ENCODE measurements at regions not wholly inside any gene's neighbourhood (a gene's known extent, or its start where the extent isn't known, plus 50 kb on each side); places are given as distances from the start of the nearest gene placed in this dataset.
"Not testable (repeated sequence)": the region's sequence is repeated elsewhere in the genome, so short reads cannot be mapped to it uniquely, and the experiment has no call there.

DNA sequence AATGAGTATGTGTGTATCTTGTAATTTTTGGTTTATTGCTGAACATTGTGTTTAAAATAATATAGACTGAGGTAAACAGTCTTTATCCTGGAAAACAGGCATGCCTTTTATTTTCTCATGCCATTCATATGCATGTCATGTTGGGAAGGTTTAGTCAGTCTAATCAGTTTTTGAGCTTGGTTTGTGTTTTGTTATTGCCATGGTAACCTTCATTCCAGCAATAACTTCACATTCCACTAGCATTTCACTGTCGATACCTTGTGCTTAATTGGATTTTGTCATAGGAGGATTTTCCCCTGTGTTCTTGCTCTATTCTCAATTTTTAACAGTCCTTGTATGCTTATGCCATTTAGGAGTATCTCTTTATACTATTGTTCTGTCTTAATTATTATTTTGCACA lies 140.4 kb downstream of the SPDYE17 start:
- CTCF ChIA-PET; H3K18ac ChIP-seq (ENCODE audit: low read depth, low read length); intact Hi-C loops (cut with micrococcal nuclease): not testable (repeated sequence)

DNA sequence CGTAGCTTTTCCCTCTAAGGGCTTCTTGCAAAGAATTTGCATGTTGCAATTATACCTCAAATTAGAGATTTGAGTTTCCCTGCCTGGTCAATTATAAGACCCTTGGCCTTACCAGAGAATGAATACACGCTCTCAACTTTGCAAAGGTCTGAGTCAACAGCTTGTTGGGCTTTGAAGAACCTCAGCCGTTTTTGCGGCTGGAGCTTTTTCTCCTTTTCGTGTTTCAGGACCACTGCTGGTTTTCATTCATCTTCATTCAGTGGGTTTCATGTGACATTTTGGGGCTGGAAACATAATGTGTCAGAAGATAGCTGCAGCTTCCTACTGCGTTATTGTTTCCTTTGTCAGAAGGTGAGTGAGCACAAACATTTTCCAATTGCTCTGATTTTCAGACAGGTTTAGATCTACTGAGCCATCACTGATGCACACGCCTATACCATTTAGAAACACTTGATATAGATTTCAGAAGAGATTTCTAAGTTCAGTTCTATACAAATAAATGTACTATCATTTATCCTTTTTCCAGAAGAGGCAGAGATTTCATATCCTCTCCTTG lies 152.3 kb downstream of the SPDYE17 start:
- H3K4me1 ChIP-seq (ENCODE audit: control insufficient read depth, insufficient read depth, low read length); H4K8ac ChIP-seq (ENCODE audit: low read depth in 2 of 2, low read length in 2 of 2); DNase-seq; H2BK5ac ChIP-seq (ENCODE audit: low read depth, low read length, poor library complexity, severe bottlenecking); H3K9ac ChIP-seq (ENCODE audit: low read depth, low read length); in situ Hi-C loops (cut with MboI; ENCODE audit: low sequenced_read_pairs); H3K79me1 ChIP-seq (ENCODE audit: low read depth in 1 of 2, low read length in 2 of 2); H3K9me1 ChIP-seq (ENCODE audit: insufficient read depth, low read length); ATAC-seq (ENCODE audit: low read depth); H4K20me1 ChIP-seq (ENCODE audit: insufficient read depth, low read length); H2AFZ ChIP-seq (replicated peaks; ENCODE audit: low read length, poor library complexity); H3K14ac ChIP-seq (replicated peaks; ENCODE audit: low read depth, low read length); H3K18ac ChIP-seq (ENCODE audit: low read depth, low read length); H3K23ac ChIP-seq (ENCODE audit: low read depth, low read length); H3K4me2 ChIP-seq (ENCODE audit: low read depth, low read length); H4K91ac ChIP-seq (ENCODE audit: insufficient read depth, low read depth, low read length); H3K36me3 ChIP-seq (ENCODE audit: control insufficient read depth, insufficient read depth, low read length); H3K56ac ChIP-seq (ENCODE audit: extremely low read depth, insufficient read depth, low read length); H2AK9ac ChIP-seq (replicated peaks; ENCODE audit: low read depth, low read length, poor library complexity); POLR2A ChIA-PET (ENCODE audit: unreplicated experiment); H2BK20ac ChIP-seq (ENCODE audit: low read depth, low read length); H3K9me3 ChIP-seq (ENCODE audit: control insufficient read depth, insufficient read depth, low read length); H2AK5ac ChIP-seq (ENCODE audit: low read depth, low read length); dilution Hi-C loops (cut with HindIII; ENCODE audit: low sequenced_read_pairs, unreplicated experiment); H3K27ac ChIP-seq (ENCODE audit: insufficient read depth, low read length); H2BK15ac ChIP-seq (ENCODE audit: low read depth, low read length); H3K27me3 ChIP-seq (ENCODE audit: control insufficient read depth, insufficient read depth, low read length); H4K5ac ChIP-seq (ENCODE audit: low read depth, low read length); intact Hi-C loops (cut with micrococcal nuclease); H3K4me3 ChIP-seq (ENCODE audit: insufficient read depth, low read depth, low read length); CTCF ChIA-PET; BruUV-seq (replicated peaks); H2BK120ac ChIP-seq (ENCODE audit: low read depth, low read length); H3K4ac ChIP-seq (ENCODE audit: low read depth, low read length): not testable (repeated sequence)
- WGBS, 2 experiments (ENCODE audit: extremely low coverage in 2 of 2, insufficient read length in 1 of 2), result 71% methylated on average over 1 of the region's 7 CpGs; no CpG with 5 or more reads in 1 of the 2 experiments

More for the DNA sequence above, 140.4 kb downstream of the SPDYE17 start:
- H3K4me1 ChIP-seq (ENCODE audit: control insufficient read depth, insufficient read depth, low read length); H3K27ac ChIP-seq (ENCODE audit: insufficient read depth, low read length); H4K5ac ChIP-seq (ENCODE audit: low read depth, low read length); BruUV-seq (replicated peaks); dilution Hi-C loops (cut with HindIII; ENCODE audit: low sequenced_read_pairs, unreplicated experiment); H2AFZ ChIP-seq (replicated peaks; ENCODE audit: low read length, poor library complexity); POLR2A ChIA-PET (ENCODE audit: unreplicated experiment); H3K9me1 ChIP-seq (ENCODE audit: insufficient read depth, low read length); H3K27me3 ChIP-seq (ENCODE audit: control insufficient read depth, insufficient read depth, low read length); H3K4me3 ChIP-seq (ENCODE audit: insufficient read depth, low read depth, low read length); H3K56ac ChIP-seq (ENCODE audit: extremely low read depth, insufficient read depth, low read length); H3K9me3 ChIP-seq (ENCODE audit: control insufficient read depth, insufficient read depth, low read length); H3K36me3 ChIP-seq (ENCODE audit: control insufficient read depth, insufficient read depth, low read length); H4K20me1 ChIP-seq (ENCODE audit: insufficient read depth, low read length); H2BK20ac ChIP-seq (ENCODE audit: low read depth, low read length); H3K79me1 ChIP-seq (ENCODE audit: low read depth in 1 of 2, low read length in 2 of 2); H2BK5ac ChIP-seq (ENCODE audit: low read depth, low read length, poor library complexity, severe bottlenecking); H2AK5ac ChIP-seq (ENCODE audit: low read depth, low read length); H2BK15ac ChIP-seq (ENCODE audit: low read depth, low read length); H3K14ac ChIP-seq (replicated peaks; ENCODE audit: low read depth, low read length); in situ Hi-C loops (cut with MboI; ENCODE audit: low sequenced_read_pairs); H2AK9ac ChIP-seq (replicated peaks; ENCODE audit: low read depth, low read length, poor library complexity); H2BK120ac ChIP-seq (ENCODE audit: low read depth, low read length); H3K4me2 ChIP-seq (ENCODE audit: low read depth, low read length); H4K91ac ChIP-seq (ENCODE audit: insufficient read depth, low read depth, low read length); H4K8ac ChIP-seq (ENCODE audit: low read depth in 2 of 2, low read length in 2 of 2); H3K4ac ChIP-seq (ENCODE audit: low read depth, low read length); H3K9ac ChIP-seq (ENCODE audit: low read depth, low read length); H3K23ac ChIP-seq (ENCODE audit: low read depth, low read length): not testable (repeated sequence)
- DNase-seq, result peak; percentile 52
- no CpG with 5 or more reads among the region's 1 CpG for WGBS, 2 experiments (ENCODE audit: extremely low coverage in 2 of 2, insufficient read length in 1 of 2)
- peak; percentile 21; the same call in 1 of the 2 replicates for ATAC-seq (ENCODE audit: low read depth)

Data from IMR-90 (cell line).